ENCODE measurements at regions not wholly inside any gene's neighbourhood (a gene's known extent, or its start where the extent isn't known, plus 50 kb on each side); places are given as distances from the start of the nearest gene placed in this dataset.
"Not testable (repeated sequence)": the region's sequence is repeated elsewhere in the genome, so short reads cannot be mapped to it uniquely, and the experiment has no call there.

GRCh38 chr5:6105320-6105719 lies 273.0 kb downstream of the MED10 start:
- no peak for ATAC-seq
- intact Hi-C loops (cut with DNase I): no loop called here
- no peak for DNase-seq (ENCODE audit: missing footprints)

- intact Hi-C loops (cut with DNase I): no loop called here
- DNase-seq (ENCODE audit: missing footprints) (no peak), ATAC-seq (no peak)
These were observed 282.2 kb downstream of the MED10 start for GRCh38 chr5:6096101-6096500.

- DNase-seq (ENCODE audit: missing footprints); intact Hi-C loops (cut with DNase I); ATAC-seq: not testable (repeated sequence)
These were observed 284.2 kb downstream of the MED10 start for GRCh38 chr5:6094180-6094579.

DNA sequence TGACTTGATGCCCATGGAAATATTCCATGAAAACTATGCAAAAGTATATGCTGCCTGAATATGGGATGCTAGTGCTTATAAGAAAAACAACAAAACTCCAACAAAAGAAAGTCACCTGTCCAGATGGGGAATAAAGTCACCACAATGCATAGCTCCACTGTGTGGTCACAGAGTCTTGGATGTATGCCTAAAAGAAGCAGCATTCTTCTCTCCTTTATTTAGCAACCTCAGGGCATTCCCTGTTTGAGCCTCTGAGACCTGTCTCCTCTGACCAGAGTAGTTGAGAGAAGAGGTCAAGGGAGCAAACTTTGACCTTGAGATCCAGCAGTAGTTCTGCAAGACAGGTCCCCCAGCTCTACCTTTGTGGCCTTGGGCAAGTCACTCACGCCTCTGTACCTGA lies 287.5 kb downstream of the MED10 start:
- no peak for DNase-seq (ENCODE audit: missing footprints)
- intact Hi-C loops (cut with DNase I): no loop called here
- ATAC-seq: no peak

DNA sequence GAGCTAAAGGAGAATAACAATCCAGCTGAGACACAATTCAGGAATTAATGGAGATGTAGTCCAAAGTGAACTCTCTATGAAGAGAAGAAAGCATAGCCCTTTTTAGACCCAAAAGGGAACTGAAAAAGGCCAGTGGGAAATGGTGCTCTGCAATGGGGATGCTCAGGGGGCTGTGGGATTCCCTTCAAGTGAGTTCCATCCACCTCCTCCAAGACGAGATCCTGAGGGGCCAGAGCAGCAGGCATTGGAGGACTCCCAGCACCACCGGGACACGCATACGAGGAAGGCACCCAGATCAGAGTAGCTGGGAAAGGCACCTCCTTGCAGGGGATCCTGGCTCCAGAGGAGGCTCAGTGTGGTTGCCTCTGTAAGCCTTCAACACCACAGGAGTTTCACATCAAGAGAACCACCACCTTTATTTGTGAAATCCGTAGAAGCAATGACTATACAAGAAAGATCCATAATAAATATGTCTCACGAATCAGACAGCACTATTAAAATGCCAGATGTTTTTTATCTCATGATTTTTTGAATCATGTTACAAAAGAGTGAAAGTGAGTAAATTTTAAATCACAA lies 288.2 kb downstream of the MED10 start:
- DNase-seq (ENCODE audit: missing footprints): no peak

DNA sequence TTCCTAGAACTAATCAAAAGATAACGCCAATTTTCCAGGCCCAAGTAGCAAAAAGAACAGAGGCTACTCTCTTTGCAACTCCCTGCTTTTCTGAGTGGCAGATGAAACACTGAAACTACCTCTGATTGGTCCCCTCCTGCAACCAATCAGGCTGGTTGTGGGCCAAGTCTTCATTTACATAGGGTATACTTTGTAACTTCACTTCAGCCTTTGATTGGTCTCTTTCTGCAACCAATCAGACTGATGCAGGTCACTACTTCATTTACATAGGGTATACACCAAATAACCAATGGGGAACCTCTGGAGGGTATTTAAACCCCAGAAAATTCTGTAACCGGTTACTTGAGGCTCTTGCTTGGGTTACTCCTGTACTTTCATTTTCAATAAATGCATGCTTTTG lies 289.6 kb downstream of the MED10 start:
- ATAC-seq (no peak), DNase-seq (ENCODE audit: missing footprints) (no peak)
- intact Hi-C loops (cut with DNase I): no loop called here

More for the DNA sequence above, 288.2 kb downstream of the MED10 start:
- ATAC-seq: no peak
- intact Hi-C loops (cut with DNase I): no loop called here

DNA sequence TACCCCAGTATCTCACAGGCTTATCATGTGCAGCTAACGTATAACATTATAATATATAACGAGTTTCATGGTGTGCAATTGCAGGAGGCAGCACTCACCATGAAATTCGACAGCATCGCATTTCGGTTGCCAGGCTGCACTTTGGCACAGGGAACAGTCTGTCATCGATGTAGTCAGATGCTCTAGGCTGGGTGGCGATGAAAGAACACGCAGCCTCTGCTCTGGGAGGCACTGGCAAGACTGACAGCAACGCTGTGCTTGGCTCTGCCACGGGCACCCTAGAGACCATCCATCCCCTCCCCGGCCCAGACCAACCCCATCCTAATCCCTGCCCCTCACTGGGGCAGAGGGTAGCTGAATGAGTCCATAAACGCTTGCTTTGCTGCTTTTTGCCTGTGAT lies 290.8 kb downstream of the MED10 start:
- ATAC-seq (no peak), DNase-seq (ENCODE audit: missing footprints) (no peak)
- intact Hi-C loops (cut with DNase I): no loop called here

GRCh38 chr5:6086871-6087270 lies 291.5 kb downstream of the MED10 start:
- intact Hi-C loops (cut with DNase I): no loop called here
- ATAC-seq (no peak), DNase-seq (ENCODE audit: missing footprints) (no peak)

DNA sequence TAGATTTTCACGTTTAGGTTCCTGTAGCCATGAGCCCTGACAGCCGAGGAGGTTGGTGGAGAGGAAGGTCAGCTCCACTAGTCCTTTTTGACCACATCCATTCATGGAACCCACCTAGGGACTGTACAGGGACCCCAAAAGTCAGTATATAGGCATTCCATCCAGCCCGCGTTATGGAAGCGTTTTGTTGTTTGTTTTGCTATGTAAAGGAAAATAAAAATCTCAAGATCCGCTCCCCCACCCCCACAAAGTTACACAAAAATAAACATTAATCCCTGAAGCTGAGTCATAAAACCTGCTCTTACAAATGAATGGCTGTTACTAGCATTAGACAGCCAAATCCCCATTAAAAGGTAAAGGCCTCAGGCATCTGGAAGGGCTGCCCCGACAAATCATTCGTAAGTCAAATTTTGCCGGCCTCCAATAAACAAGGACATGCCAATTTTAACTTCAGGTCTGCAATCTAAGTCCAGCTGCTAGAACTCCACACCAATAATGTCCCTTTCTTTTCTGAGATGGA lies 292.9 kb downstream of the MED10 start:
- intact Hi-C loops (cut with DNase I): no loop called here
- DNase-seq (ENCODE audit: missing footprints): no peak
- no peak for ATAC-seq

DNA sequence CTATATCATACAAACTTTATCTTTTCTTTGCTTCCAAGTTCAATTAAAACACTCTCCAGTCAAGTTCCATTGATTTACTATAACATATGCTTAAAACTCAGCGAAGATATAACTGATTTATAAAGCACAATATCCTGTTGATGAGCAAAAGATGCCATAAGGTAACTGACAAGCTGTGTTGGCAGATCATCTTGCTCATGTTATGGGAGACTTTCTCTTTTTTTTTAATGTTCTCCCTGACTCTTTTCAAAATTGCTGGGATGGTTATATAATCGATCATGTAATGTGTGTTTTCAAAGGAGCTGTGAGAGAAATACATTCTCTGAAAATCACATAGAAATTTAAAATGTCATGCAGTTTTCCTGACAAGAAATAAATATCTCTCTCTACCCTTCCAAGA lies 293.5 kb downstream of the MED10 start:
- intact Hi-C loops (cut with DNase I): no loop called here
- no peak for ATAC-seq
- DNase-seq (ENCODE audit: missing footprints): no peak

DNA sequence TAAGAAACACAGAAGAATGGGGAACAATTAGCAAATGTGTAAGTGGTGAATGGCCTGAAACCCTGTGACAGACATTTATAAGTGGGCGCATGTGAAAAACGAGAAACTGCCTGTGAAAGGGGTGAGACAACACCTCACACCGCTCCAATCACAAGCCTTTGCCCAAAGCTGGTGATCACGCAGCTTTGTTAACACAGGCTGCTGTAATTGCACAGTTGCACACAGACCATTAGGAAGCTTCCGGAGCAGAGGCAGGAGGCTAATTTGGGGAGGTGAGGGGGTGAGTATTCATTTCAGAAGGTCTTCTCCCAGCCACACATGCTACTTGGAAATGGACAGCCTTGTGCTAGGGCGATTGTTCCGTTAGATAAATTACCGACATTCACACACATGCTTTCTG lies 294.0 kb downstream of the MED10 start:
- intact Hi-C loops (cut with DNase I): no loop called here
- DNase-seq (ENCODE audit: missing footprints): no peak
- ATAC-seq: no peak

DNA sequence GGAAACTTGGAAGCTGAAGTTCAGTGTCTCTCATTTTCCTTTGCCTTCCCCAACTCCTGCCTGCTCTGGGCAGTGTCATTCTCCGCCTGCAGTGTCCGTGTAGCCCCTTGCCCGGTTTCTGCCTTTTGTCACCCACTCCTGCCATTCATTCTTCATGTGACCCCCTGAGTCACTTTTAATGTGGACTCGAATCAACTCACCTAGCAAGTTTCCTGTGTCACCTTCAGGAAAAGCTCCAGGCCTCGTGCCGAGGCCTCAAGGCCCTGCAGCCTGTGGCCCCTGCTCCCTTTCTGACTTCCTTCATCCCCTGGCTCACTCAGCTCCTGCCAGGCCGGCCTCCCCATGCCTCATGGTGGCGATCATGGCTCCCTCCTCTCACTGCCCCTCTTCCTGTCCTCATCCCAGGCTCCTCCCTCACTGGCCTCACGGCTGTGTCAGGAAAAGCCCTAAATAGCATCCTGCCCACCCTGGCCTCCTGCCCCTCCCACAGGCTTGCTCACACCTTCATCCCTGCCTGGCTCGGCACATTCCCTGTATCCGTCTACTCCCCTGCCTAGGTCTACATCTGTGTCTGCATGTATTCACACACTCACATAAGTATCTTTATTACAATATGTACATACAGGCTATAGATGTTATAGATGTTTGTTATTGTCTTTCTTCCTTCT lies 294.9 kb downstream of the MED10 start:
- ATAC-seq: no peak
- no peak for DNase-seq (ENCODE audit: missing footprints)
- intact Hi-C loops (cut with DNase I): no loop called here

GRCh38 chr5:6082685-6083084 lies 295.7 kb downstream of the MED10 start:
- ATAC-seq: no peak
- DNase-seq (ENCODE audit: missing footprints): no peak
- intact Hi-C loops (cut with DNase I): no loop called here

- intact Hi-C loops (cut with DNase I): no loop called here
- DNase-seq (ENCODE audit: missing footprints): no peak
- no peak for ATAC-seq
These were observed 296.6 kb downstream of the MED10 start for GRCh38 chr5:6081727-6082210.

DNA sequence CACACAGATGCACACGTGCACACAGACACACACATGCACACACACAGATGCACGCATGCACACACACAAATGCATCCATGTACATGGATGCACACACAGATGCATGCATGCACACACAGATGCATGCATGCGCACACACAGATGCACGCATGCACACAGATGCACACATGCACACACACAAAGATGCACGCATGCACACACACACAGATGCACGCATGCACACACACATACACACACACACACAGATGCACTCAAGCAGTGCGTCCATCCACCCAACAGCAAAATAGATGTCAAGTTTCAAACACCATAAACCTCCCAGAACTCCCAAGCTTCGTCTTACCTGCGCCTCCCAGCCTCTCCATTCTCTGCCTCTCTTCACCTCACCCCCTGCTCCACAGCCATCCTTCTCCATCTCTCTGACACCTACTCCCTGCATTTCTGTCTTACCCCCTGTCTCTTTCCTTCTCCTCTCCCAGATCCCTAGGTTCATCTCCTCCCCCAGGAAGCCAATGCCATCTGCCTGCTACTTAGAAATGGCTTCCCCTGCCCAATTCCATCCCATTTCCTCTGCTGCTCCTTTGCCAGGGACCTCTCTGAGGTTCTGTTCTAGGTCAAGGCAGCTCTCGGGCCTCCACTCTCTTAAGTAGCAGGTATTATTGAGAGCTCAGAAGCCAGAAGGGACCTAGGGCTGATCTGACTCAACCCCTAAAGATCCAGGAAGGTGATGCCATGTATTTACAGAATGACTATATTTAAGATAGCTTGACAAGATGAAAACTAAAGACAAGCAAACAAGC lies 297.2 kb downstream of the MED10 start:
- ATAC-seq (no peak), DNase-seq (ENCODE audit: missing footprints) (no peak)
- intact Hi-C loops (cut with DNase I): no loop called here

GRCh38 chr5:6080436-6080835 lies 297.9 kb downstream of the MED10 start:
- DNase-seq (ENCODE audit: missing footprints) (no peak), ATAC-seq (no peak)
- intact Hi-C loops (cut with DNase I): no loop called here

GRCh38 chr5:6078881-6079280 lies 299.5 kb downstream of the MED10 start:
- DNase-seq (ENCODE audit: missing footprints) (no peak), ATAC-seq (no peak)
- intact Hi-C loops (cut with DNase I): no loop called here

DNA sequence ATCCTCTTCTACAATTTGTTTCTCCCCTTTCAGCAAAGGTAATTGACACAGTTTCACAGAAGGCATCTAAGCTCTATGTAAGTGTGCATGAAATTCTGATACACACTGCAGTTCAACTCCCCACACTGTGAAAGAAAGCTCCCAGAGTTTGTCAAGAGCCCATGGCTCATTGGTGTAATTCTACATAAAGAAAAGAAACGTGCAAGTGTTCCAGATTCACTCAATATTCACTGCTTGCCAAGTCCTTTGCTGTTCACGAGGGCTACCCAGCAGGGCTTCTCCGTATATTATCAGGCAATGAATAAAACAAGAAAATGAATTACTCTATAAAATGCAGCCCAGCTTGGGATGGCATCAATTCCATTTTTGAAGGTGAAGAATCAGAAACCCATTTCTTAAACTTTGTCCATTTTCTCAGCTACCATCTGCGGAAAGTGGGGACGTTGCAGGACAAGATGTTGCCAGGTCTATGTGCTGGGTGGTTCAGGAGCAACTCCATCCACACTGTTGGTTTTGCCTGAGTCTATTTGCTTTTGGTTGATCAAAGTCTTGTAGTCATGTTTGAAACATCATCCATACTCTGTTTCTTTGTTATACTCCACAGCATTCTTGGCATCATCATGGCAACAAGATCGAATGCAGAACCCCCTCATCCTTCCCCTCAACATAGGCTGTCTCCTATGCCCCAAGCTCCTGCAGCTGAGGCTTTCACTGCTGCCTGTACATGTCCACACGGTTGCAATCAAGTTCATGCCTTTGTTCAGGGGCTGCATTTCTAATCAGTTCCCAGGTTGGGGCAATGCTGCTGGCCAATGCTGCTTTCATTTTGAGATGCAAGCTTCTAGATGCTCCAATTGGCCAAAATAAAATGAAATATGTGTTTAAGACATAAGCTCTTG lies 301.8 kb downstream of the MED10 start:
- ATAC-seq: no peak
- intact Hi-C loops (cut with DNase I): no loop called here

GRCh38 chr5:6072488-6072887 lies 305.9 kb downstream of the MED10 start:
- DNase-seq (ENCODE audit: missing footprints): not testable (repeated sequence)

More for the DNA sequence above, 301.8 kb downstream of the MED10 start:
- DNase-seq (ENCODE audit: missing footprints): no peak

More at GRCh38 chr5:6072488-6072887, 305.9 kb downstream of the MED10 start:
- ATAC-seq; intact Hi-C loops (cut with DNase I): not testable (repeated sequence)

Measured in Right ventricle myocardium inferior (tissue), 1 donor.